SK-N-SH (cell line): ENCODE measurements at regions not wholly inside any gene's neighbourhood (a gene's known extent, or its start where the extent isn't known, plus 50 kb on each side); places are given as distances from the start of the nearest gene placed in this dataset.

Experiments used
- CTCF ChIA-PET: fragments of 300-600, 350-600 bp; formaldehyde crosslinking; extraction: SDS; loops from one replicate; lab custom pipeline; 2021; lab: Yijun Ruan, JAX
- POLR2A ChIA-PET: fragments of 350-600 bp; sonication (Branson Sonifier 250); formaldehyde crosslinking; extraction: SDS; loops from one replicate; lab custom pipeline; 2020; ENCODE audit warnings: antibody characterized with exemption, inconsistent platforms; lab: Yijun Ruan, JAX
- DNase-seq: peaks from one replicate; pipeline ENCODE4 v3.0.0; 2012
- H2AFZ ChIP-seq: fragments of 200-600 bp; sonication (generic); 2 replicates; pipeline ENCODE4 v1.8.1; 2016; ENCODE audit warnings: antibody characterized with exemption, mild to moderate bottlenecking, low read depth
- H3F3A ChIP-seq: fragments of 200-600 bp; sonication (generic); replicated peaks from 2 replicates; pipeline ENCODE3; 2016; ENCODE audit warnings: antibody characterized with exemption, mild to moderate bottlenecking; ENCODE audit not compliant: insufficient read depth
- H3K27ac ChIP-seq, 2 experiments: fragments of 200-500 bp in 1 of 2; fragments of 200-600 bp in 1 of 2; sonication (Bioruptor generic) in 1 of 2; sonication (generic), shearing (Covaris generic) in 1 of 2; 2 replicates each; pipeline versions ENCODE4 v1.5.1 to v1.6.1; 2014 to 2016; ENCODE audit warnings: low read depth in 2 of 2, inconsistent platforms in 1 of 2, low read length in 1 of 2, mild to moderate bottlenecking in 1 of 2, mixed read lengths in 1 of 2
- H3K27me3 ChIP-seq: fragments of 200-600 bp; sonication (generic), shearing (Covaris generic); 2 replicates; pipeline ENCODE4 v1.6.1; 2016; ENCODE audit warnings: mixed run types; ENCODE audit not compliant: insufficient read depth
- H3K36me3 ChIP-seq, 2 experiments: fragments of 200-500 bp in 1 of 2; fragments of 200-600 bp in 1 of 2; sonication (Bioruptor generic) in 1 of 2; sonication (generic) in 1 of 2; replicated peaks in 1 of 2; 2 replicates each; pipeline versions ENCODE3 to v1.5.1; 2014 to 2016; ENCODE audit warnings: low read length in 1 of 2, mild to moderate bottlenecking in 1 of 2; ENCODE audit not compliant: insufficient read depth in 2 of 2, control insufficient read depth in 1 of 2
- H3K4me1 ChIP-seq, 2 experiments: fragments of 200-500 bp in 1 of 2; fragments of 200-600 bp in 1 of 2; sonication (Bioruptor generic) in 1 of 2; sonication (generic), shearing (Covaris generic) in 1 of 2; 2 replicates each; pipeline versions ENCODE4 v1.5.1 to v1.6.1; 2014 to 2016; ENCODE audit warnings: low read depth in 1 of 2, low read length in 1 of 2, mixed run types in 1 of 2; ENCODE audit not compliant: insufficient read depth in 2 of 2, control insufficient read depth in 1 of 2
- H3K4me2 ChIP-seq: fragments of 200-600 bp; sonication (generic), shearing (Covaris generic); 2 replicates; pipeline ENCODE4 v1.6.1; 2017; ENCODE audit warnings: mixed run types
- H3K4me3 ChIP-seq, 2 experiments: fragments of 200-500 bp in 1 of 2; fragments of 200-600 bp in 1 of 2; sonication (Bioruptor generic) in 1 of 2; sonication (generic), shearing (Covaris generic) in 1 of 2; 2 replicates each; pipeline versions ENCODE4 v1.5.1 to v1.8.1; 2014 to 2016; ENCODE audit warnings: low read depth in 2 of 2, inconsistent platforms in 1 of 2, low read length in 1 of 2, mild to moderate bottlenecking in 1 of 2, mixed read lengths in 1 of 2, moderate library complexity in 1 of 2
- H3K79me2 ChIP-seq: fragments of 200-600 bp; sonication (generic); 2 replicates; pipeline ENCODE4 v1.8.1; 2017; ENCODE audit warnings: mild to moderate bottlenecking; ENCODE audit not compliant: insufficient read depth
- H3K9ac ChIP-seq: fragments of 200-600 bp; sonication (generic); 2 replicates; pipeline ENCODE4 v1.6.1; 2017; ENCODE audit warnings: mixed run types
- H3K9me2 ChIP-seq: fragments of 200-600 bp; sonication (generic); 2 replicates; pipeline ENCODE4 v1.6.1; 2017; ENCODE audit warnings: mixed run types
- H3K9me3 ChIP-seq: fragments of 200-600 bp; sonication (generic); 2 replicates; pipeline ENCODE4 v1.6.1; 2017; ENCODE audit warnings: mixed run types, mild to moderate bottlenecking, moderate library complexity
- H4K20me1 ChIP-seq: fragments of 200-600 bp; sonication (generic); 2 replicates; pipeline ENCODE4 v1.6.1; 2017; ENCODE audit warnings: mild to moderate bottlenecking, mixed run types; ENCODE audit not compliant: insufficient read depth
- CHD2 ChIP-seq: fragments of 150-350 bp; IDR thresholded peaks from 2 replicates; pipeline ENCODE4 v1.6.1; 2018; ENCODE audit warnings: low read length; ENCODE audit not compliant: partially characterized antibody
- EP300 ChIP-seq, 2 experiments: IDR thresholded peaks; 2 replicates each; pipeline versions ENCODE4 v1.4.0 to v1.6.1; 2012; ENCODE audit warnings: borderline replicate concordance in 1 of 2, low read depth in 1 of 2, low read length in 1 of 2
- FOSL2 ChIP-seq: IDR thresholded peaks from 2 replicates; pipeline ENCODE4 v1.4.0; 2012; ENCODE audit warnings: low read depth, mild to moderate bottlenecking, moderate library complexity, borderline replicate concordance
- FOXJ3 ChIP-seq: sonication (generic); formaldehyde crosslinking; IDR thresholded peaks from 2 replicates; pipeline ENCODE4 v1.5.1; 2020; ENCODE audit warnings: mild to moderate bottlenecking, missing genetic modification reagents
- FOXM1 ChIP-seq: IDR thresholded peaks from 2 replicates; pipeline ENCODE4 v1.4.0; 2012; ENCODE audit warnings: low read depth, mild to moderate bottlenecking
- GABPA ChIP-seq: IDR thresholded peaks from 2 replicates; pipeline ENCODE4 v1.4.0; 2012; ENCODE audit warnings: low read depth, mild to moderate bottlenecking
- GATA2 ChIP-seq: sonication (generic); formaldehyde crosslinking; IDR thresholded peaks from 2 replicates; pipeline ENCODE4 v1.5.0; 2020; ENCODE audit warnings: mild to moderate bottlenecking, missing genetic modification reagents
- JUND ChIP-seq: IDR thresholded peaks from 2 replicates; pipeline ENCODE4 v1.4.0; 2012
- MEF2A ChIP-seq: IDR thresholded peaks from 2 replicates; pipeline ENCODE4 v1.4.0; 2012; ENCODE audit warnings: low read depth, borderline replicate concordance
- NFIC ChIP-seq: IDR thresholded peaks from 2 replicates; pipeline ENCODE4 v1.4.0; 2012; ENCODE audit warnings: borderline replicate concordance
- NRF1 ChIP-seq: IDR thresholded peaks from 2 replicates; pipeline ENCODE4 v1.6.1; 2012; ENCODE audit warnings: low read depth, mild to moderate bottlenecking, low read length
- RAD21 ChIP-seq: IDR thresholded peaks from 2 replicates; pipeline ENCODE4 v1.6.1; 2012; ENCODE audit warnings: mild to moderate bottlenecking, low read length
- RCOR1 ChIP-seq: fragments of 150-350 bp; IDR thresholded peaks from 2 replicates; pipeline ENCODE4 v1.6.1; 2017; ENCODE audit warnings: antibody characterized with exemption, low read length
- RFX5 ChIP-seq: IDR thresholded peaks from 2 replicates; pipeline ENCODE4 v1.6.1; 2012; ENCODE audit warnings: mild to moderate bottlenecking, improper control_type of control experiment, low read length
- SIN3A ChIP-seq: IDR thresholded peaks from 2 replicates; pipeline ENCODE4 v1.6.1; 2012; ENCODE audit warnings: low read depth, mild to moderate bottlenecking, low read length, moderate library complexity, borderline replicate concordance
- TAF1 ChIP-seq: IDR thresholded peaks from 2 replicates; pipeline ENCODE4 v1.6.1; 2012; ENCODE audit warnings: low read depth, mild to moderate bottlenecking, low read length, moderate library complexity, borderline replicate concordance
- YY1 ChIP-seq: IDR thresholded peaks from 2 replicates; pipeline ENCODE4 v1.4.0; 2012; ENCODE audit warnings: low read depth, mild to moderate bottlenecking
- WGBS: methylation state at CpG from one replicate; pipeline ENCODE4 v1.1.6; 2017; ENCODE audit warnings: low lambda C conversion rate; 5-methylcytosine and 5-hydroxymethylcytosine counted together
- TF ChIP-seq, protein P1 (sequence below): IDR thresholded peaks from 2 replicates; pipeline ENCODE4; 2012
- TF ChIP-seq, protein P2 (sequence below): IDR thresholded peaks from 2 replicates; pipeline ENCODE4 v1.4.0; 2012; ENCODE audit warnings: low read depth, borderline replicate concordance
- TF ChIP-seq, protein P3 (sequence below): IDR thresholded peaks from 2 replicates; pipeline ENCODE4 v1.6.1; 2012; ENCODE audit warnings: mild to moderate bottlenecking, low read depth, low read length, moderate library complexity
- TF ChIP-seq, protein P4 (sequence below): fragments of 150-350 bp; IDR thresholded peaks from 2 replicates; pipeline ENCODE4 v1.6.1; 2017; ENCODE audit warnings: antibody characterized with exemption, low read length, low read depth, borderline replicate concordance
- TF ChIP-seq, protein P5 (sequence below): fragments of 200-600 bp; sonication (generic); IDR thresholded peaks from 2 replicates; pipeline ENCODE4 v1.6.1; 2017; ENCODE audit warnings: antibody characterized with exemption, mild to moderate bottlenecking, moderate library complexity

DNA sequence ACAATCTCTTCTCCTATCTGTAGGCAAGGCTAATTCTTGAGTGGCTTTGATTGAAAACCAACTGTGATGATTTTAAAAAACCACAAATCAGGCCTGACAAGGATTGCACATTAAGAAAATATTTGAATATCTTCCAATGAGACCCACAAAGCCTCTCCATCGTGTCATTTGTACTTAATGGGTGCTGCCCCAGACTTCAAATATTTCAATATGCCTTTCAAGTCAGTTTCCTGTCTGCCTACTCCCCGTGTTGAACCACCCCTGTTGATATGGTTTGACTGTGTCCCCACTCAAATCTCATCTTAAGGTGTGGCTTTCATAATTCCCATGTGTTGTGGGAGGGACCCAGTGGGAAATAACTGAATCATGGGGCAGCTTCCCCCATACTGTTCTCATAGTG lies 159.7 kb upstream of the EGLN3 start (continued):
- TF ChIP-seq, protein P1, sequence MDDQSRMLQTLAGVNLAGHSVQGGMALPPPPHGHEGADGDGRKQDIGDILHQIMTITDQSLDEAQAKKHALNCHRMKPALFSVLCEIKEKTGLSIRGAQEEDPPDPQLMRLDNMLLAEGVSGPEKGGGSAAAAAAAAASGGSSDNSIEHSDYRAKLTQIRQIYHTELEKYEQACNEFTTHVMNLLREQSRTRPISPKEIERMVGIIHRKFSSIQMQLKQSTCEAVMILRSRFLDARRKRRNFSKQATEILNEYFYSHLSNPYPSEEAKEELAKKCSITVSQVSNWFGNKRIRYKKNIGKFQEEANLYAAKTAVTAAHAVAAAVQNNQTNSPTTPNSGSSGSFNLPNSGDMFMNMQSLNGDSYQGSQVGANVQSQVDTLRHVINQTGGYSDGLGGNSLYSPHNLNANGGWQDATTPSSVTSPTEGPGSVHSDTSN: no peak
- TF ChIP-seq, protein P2, sequence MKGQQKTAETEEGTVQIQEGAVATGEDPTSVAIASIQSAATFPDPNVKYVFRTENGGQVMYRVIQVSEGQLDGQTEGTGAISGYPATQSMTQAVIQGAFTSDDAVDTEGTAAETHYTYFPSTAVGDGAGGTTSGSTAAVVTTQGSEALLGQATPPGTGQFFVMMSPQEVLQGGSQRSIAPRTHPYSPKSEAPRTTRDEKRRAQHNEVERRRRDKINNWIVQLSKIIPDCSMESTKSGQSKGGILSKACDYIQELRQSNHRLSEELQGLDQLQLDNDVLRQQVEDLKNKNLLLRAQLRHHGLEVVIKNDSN: no peak
- TF ChIP-seq FOXJ3 (CRISPR knock-in tag) (no peak), GABPA (no peak), CHD2 (no peak), SIN3A (no peak), EP300 (IDR thresholded peaks at IDR 0.05; ENCODE audit: borderline replicate concordance in 1 of 2, low read depth in 1 of 2, low read length in 1 of 2) (no peak), RCOR1 (no peak)

DNA sequence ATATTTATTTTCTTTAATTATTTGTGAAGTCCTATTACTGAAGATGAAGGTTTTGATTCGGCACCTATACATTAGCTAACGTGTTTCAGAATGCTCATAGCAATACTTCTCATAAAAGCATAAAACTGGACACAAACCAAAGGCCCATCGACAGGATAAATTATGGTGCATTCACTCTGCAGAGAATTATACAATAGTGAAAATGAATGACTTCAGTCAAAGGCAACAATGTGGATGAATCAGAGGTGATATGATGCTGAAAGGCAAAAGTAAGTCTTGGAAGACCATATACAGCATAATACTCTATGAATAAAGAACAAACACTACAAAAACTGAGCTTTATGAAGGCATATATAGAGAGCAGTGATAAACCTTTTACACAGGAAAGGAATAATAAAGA lies 156.6 kb upstream of the EGLN3 start:
- H3K9me2 ChIP-seq: no peaks in the 10 kb centered on the region
- H3K27ac ChIP-seq: no peak overlapping the region
- H3K9ac ChIP-seq: no peak overlapping the region
- H2AFZ ChIP-seq: no peak overlapping the region
- TF ChIP-seq SIN3A (no peak), FOSL2 (no peak), RFX5 (no peak), EP300 (IDR thresholded peaks at IDR 0.05; ENCODE audit: borderline replicate concordance in 1 of 2, low read depth in 1 of 2, low read length in 1 of 2) (no peak), JUND (no peak), FOXM1 (no peak), TAF1 (no peak), RAD21 (no peak), NFIC (no peak), MEF2A (no peak), GATA2 (CRISPR knock-in tag) (no peak), FOXJ3 (CRISPR knock-in tag) (no peak), YY1 (no peak), NRF1 (no peak), GABPA (no peak)
- TF ChIP-seq, protein P3, sequence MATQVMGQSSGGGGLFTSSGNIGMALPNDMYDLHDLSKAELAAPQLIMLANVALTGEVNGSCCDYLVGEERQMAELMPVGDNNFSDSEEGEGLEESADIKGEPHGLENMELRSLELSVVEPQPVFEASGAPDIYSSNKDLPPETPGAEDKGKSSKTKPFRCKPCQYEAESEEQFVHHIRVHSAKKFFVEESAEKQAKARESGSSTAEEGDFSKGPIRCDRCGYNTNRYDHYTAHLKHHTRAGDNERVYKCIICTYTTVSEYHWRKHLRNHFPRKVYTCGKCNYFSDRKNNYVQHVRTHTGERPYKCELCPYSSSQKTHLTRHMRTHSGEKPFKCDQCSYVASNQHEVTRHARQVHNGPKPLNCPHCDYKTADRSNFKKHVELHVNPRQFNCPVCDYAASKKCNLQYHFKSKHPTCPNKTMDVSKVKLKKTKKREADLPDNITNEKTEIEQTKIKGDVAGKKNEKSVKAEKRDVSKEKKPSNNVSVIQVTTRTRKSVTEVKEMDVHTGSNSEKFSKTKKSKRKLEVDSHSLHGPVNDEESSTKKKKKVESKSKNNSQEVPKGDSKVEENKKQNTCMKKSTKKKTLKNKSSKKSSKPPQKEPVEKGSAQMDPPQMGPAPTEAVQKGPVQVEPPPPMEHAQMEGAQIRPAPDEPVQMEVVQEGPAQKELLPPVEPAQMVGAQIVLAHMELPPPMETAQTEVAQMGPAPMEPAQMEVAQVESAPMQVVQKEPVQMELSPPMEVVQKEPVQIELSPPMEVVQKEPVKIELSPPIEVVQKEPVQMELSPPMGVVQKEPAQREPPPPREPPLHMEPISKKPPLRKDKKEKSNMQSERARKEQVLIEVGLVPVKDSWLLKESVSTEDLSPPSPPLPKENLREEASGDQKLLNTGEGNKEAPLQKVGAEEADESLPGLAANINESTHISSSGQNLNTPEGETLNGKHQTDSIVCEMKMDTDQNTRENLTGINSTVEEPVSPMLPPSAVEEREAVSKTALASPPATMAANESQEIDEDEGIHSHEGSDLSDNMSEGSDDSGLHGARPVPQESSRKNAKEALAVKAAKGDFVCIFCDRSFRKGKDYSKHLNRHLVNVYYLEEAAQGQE: no peak
- TF ChIP-seq, protein P4, sequence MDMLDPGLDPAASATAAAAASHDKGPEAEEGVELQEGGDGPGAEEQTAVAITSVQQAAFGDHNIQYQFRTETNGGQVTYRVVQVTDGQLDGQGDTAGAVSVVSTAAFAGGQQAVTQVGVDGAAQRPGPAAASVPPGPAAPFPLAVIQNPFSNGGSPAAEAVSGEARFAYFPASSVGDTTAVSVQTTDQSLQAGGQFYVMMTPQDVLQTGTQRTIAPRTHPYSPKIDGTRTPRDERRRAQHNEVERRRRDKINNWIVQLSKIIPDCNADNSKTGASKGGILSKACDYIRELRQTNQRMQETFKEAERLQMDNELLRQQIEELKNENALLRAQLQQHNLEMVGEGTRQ: no peak
- TF ChIP-seq, protein P5, sequence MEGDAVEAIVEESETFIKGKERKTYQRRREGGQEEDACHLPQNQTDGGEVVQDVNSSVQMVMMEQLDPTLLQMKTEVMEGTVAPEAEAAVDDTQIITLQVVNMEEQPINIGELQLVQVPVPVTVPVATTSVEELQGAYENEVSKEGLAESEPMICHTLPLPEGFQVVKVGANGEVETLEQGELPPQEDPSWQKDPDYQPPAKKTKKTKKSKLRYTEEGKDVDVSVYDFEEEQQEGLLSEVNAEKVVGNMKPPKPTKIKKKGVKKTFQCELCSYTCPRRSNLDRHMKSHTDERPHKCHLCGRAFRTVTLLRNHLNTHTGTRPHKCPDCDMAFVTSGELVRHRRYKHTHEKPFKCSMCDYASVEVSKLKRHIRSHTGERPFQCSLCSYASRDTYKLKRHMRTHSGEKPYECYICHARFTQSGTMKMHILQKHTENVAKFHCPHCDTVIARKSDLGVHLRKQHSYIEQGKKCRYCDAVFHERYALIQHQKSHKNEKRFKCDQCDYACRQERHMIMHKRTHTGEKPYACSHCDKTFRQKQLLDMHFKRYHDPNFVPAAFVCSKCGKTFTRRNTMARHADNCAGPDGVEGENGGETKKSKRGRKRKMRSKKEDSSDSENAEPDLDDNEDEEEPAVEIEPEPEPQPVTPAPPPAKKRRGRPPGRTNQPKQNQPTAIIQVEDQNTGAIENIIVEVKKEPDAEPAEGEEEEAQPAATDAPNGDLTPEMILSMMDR: no peak
- TF ChIP-seq, protein P2: no peak
- no peaks in the 10 kb centered on the region for H3K36me3 ChIP-seq
- CTCF ChIA-PET: interaction anchor here (3.1 kb wide), 1 partner anchor 9 kb away, joined by 17 read pairs; no protein-coding TSS in a partner anchor
- 43% methylated on average over 3 of the region's 3 CpGs for WGBS
- no peaks in the 10 kb centered on the region for H3K9me3 ChIP-seq
- no peak for DNase-seq
- H3K27me3 ChIP-seq: no peaks in the 10 kb centered on the region; the same call in 1 of the 2 replicates
- 0 out of 4 replicates have a peak, but pooled peaks cover 0 to under 1% of the 10 kb centered on the region in 2 experiments for H3K4me1 ChIP-seq
- H3K4me2 ChIP-seq: no peak overlapping the region
- H3K79me2 ChIP-seq: no peaks in the 10 kb centered on the region
- POLR2A ChIA-PET: no interaction called here
- no peak overlapping the region for H3K4me3 ChIP-seq
- H4K20me1 ChIP-seq: no peaks in the 10 kb centered on the region
- H3F3A ChIP-seq: no peaks in the 10 kb centered on the region
